Activated CD8-positive, alpha-beta T cell treated with anti-CD3 and anti-CD28 coated beads for 36 hours (primary cell): ENCODE measurements at regions not wholly inside any gene's neighbourhood (a gene's known extent, or its start where the extent isn't known, plus 50 kb on each side); places are given as distances from the start of the nearest gene placed in this dataset.

Experiments
- ATAC-seq: fragments of 200-7000 bp; cut with Tn5 transposase; one replicate; pipeline ENCODE4 v1.10.0; 2021; ENCODE audit warnings: mild to moderate bottlenecking, moderate library complexity
- CTCF ChIA-PET: fragments of 350-600 bp; sonication (Branson Sonifier 250); formaldehyde crosslinking; loops from one replicate; lab custom pipeline; 2021; ENCODE audit warnings: antibody characterized with exemption; lab: Charles Lee
- POLR2A ChIA-PET: fragments of 350-600 bp; sonication (Branson Sonifier 250); formaldehyde crosslinking; loops from one replicate; lab custom pipeline; 2021; ENCODE audit warnings: antibody characterized with exemption; lab: Charles Lee
- DNase-seq: peaks from one replicate; pipeline ENCODE4 v3.0.0-alpha.2; 2020
- H3K27ac Mint-ChIP-seq: one replicate; pipeline ENCODE4 v1.8.0; 2021; ENCODE audit warnings: mild to moderate bottlenecking, mixed read lengths
- H3K27me3 Mint-ChIP-seq: one replicate; pipeline ENCODE4 v1.8.0; 2021; ENCODE audit warnings: mixed read lengths
- H3K36me3 Mint-ChIP-seq: one replicate; pipeline ENCODE4 v1.8.0; 2021; ENCODE audit warnings: low read depth, mixed read lengths
- H3K4me1 Mint-ChIP-seq: one replicate; pipeline ENCODE4 v1.8.0; 2021; ENCODE audit warnings: low read depth, mixed read lengths
- H3K4me3 Mint-ChIP-seq: one replicate; pipeline ENCODE4 v1.8.0; 2021; ENCODE audit warnings: mild to moderate bottlenecking, moderate library complexity, mixed read lengths
- H3K9me3 Mint-ChIP-seq: one replicate; pipeline ENCODE4 v1.8.0; 2021; ENCODE audit warnings: mixed read lengths
- CTCF ChIP-seq: fragments of 200-600 bp; IDR thresholded peaks from one replicate; pipeline ENCODE4 v1.8.0; 2022; ENCODE audit warnings: antibody characterized with exemption, mild to moderate bottlenecking
- intact Hi-C: fragments of 100-400 bp; cut with micrococcal nuclease; formaldehyde crosslinking; loops from one replicate; pipeline ENCODE4 v1.10.0; 2022

DNA sequence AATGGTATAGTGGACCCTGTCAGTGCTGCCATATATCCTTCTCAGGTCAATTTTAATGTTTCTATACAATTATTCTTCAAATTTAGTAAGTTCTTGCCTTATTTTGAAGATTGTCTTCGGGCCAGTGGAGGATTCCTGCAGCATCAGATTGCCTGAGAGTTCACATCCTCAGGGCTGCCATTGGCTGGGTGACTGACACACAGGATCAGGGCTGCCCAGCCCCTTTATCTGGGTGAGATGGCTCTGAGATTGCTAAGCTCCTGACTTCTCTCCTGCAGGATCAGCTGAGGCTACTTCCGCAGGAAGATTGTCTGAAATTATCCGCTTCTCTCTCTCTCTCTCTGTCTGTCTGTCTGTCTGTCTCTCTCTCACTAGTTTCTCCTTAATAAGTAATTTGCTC is 567.4 kb downstream of the TSN start:
- Mint-ChIP-seq H3K36me3 (no peaks in the 10 kb centered on the region), H3K9me3 (peaks cover 2% of the 10 kb centered on the region), H3K4me3 (no peak overlapping the region), H3K4me1 (no peaks in the 10 kb centered on the region), H3K27me3 (no peaks in the 10 kb centered on the region), H3K27ac (no peak overlapping the region)
- intact Hi-C loops: no loop called here
- ATAC-seq (no peak), DNase-seq (no peak)
- POLR2A ChIA-PET: no interaction called here
- CTCF ChIA-PET: no interaction called here
- TF ChIP-seq CTCF: no peak

- H3K4me3 Mint-ChIP-seq: no peak overlapping the region
Observed at GRCh38 chr2:122323927-122324326, 568.5 kb downstream of the TSN start.

DNA sequence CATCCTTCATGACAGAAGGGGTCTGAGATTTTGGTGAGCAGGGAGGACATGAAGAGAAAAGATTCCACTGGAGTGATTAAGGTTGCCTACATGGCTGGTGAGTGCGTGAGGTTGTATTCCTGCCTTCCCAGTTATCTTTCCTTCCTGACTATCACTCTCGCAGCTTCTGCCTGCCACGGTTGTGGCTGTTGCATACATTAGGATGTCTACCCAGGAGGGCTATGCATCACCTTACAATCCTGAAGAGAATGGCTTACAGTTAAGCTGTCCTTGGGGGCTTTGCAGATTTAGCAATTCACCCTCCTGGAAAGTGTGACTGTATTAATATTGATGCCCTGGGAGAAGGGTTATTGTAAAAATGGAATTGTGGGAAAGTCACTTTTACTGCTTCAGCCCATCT is 571.0 kb downstream of the TSN start:
- H3K4me3 Mint-ChIP-seq: no peak overlapping the region
- CTCF ChIA-PET: no interaction called here
- ATAC-seq: no peak

More at GRCh38 chr2:122323927-122324326, 568.5 kb downstream of the TSN start:
- ATAC-seq (no peak), DNase-seq (no peak)
- TF ChIP-seq CTCF: no peak
- no peaks in the 10 kb centered on the region for H3K4me1 Mint-ChIP-seq
- ChIA-PET POLR2A (no interaction called here), CTCF (no interaction called here)
- H3K9me3 Mint-ChIP-seq: no peaks in the 10 kb centered on the region
- H3K27me3 Mint-ChIP-seq: no peaks in the 10 kb centered on the region
- intact Hi-C loops: no loop called here
- no peak overlapping the region for H3K27ac Mint-ChIP-seq
- no peaks in the 10 kb centered on the region for H3K36me3 Mint-ChIP-seq

DNA sequence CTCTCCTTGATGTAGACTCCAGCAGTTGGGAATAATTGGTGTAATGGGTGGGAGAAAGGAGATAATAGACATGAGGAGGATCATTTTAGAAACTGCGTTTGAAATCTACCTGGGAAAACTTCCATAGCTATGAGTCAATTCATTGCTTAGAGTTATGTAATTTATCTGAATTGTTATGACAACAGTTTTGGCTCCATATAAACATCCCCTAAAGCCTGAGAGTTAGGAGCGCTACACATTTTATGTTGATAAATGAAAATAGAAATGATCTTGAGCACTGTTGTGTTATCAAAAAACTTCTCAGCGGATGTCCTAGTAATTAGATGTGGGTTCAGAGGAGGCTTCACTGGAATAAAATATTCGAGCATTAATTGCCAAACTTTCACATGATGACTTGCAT is 573.4 kb downstream of the TSN start:
- ChIA-PET CTCF (no interaction called here), POLR2A (no interaction called here)
- Mint-ChIP-seq H3K9me3 (no peaks in the 10 kb centered on the region), H3K36me3 (no peaks in the 10 kb centered on the region), H3K4me1 (no peaks in the 10 kb centered on the region), H3K27ac (no peak overlapping the region), H3K27me3 (no peaks in the 10 kb centered on the region), H3K4me3 (no peak overlapping the region)
- no peak for ATAC-seq
- no peak for TF ChIP-seq CTCF
- intact Hi-C loops: no loop called here
- no peak for DNase-seq

More for the DNA sequence above, 571.0 kb downstream of the TSN start:
- POLR2A ChIA-PET: no interaction called here
- Mint-ChIP-seq H3K27ac (no peak overlapping the region), H3K9me3 (no peaks in the 10 kb centered on the region), H3K4me1 (no peaks in the 10 kb centered on the region), H3K27me3 (no peaks in the 10 kb centered on the region), H3K36me3 (no peaks in the 10 kb centered on the region)
- intact Hi-C loops: no loop called here
- no peak for DNase-seq
- TF ChIP-seq CTCF: no peak

GRCh38 chr2:122329278-122329677 is 573.8 kb downstream of the TSN start:
- H3K9me3 Mint-ChIP-seq: no peaks in the 10 kb centered on the region
- H3K27me3 Mint-ChIP-seq: no peaks in the 10 kb centered on the region
- H3K4me1 Mint-ChIP-seq: no peaks in the 10 kb centered on the region
- intact Hi-C loops: no loop called here
- no peak for TF ChIP-seq CTCF
- H3K27ac Mint-ChIP-seq: no peak overlapping the region
- DNase-seq: no peak
- ATAC-seq: no peak
- ChIA-PET POLR2A (no interaction called here), CTCF (no interaction called here)
- no peaks in the 10 kb centered on the region for H3K36me3 Mint-ChIP-seq
- H3K4me3 Mint-ChIP-seq: no peak overlapping the region
